Mesothelial cell of epicardium (in vitro differentiated cells): ENCODE measurements at regions not wholly inside any gene's neighbourhood (a gene's known extent, or its start where the extent isn't known, plus 50 kb on each side); places are given as distances from the start of the nearest gene placed in this dataset. TPM values are rescaled to one million over a fixed set of nuclear protein-coding genes. Genes with fewer than 3 reads are reported as not detected.

ENCODE experiments used
- DNase-seq, 2 experiments: peaks; one replicate each; pipeline ENCODE4 v3.0.0; 2021; ENCODE audit warnings: low spot score in 2 of 2; ENCODE audit not compliant: unreplicated experiment in 2 of 2
- H3K27ac Mint-ChIP-seq: 2 replicates; pipeline ENCODE4 v1.8.0; 2021; ENCODE audit warnings: mixed read lengths
- H3K27me3 Mint-ChIP-seq: 2 replicates; pipeline ENCODE4 v1.8.0; 2021; ENCODE audit warnings: low read depth, mixed read lengths
- H3K36me3 Mint-ChIP-seq: 2 replicates; pipeline ENCODE4 v1.8.0; 2021; ENCODE audit warnings: mixed read lengths
- H3K4me1 Mint-ChIP-seq: 2 replicates; pipeline ENCODE4 v1.8.0; 2021; ENCODE audit warnings: mixed read lengths
- H3K4me3 Mint-ChIP-seq: 2 replicates; pipeline ENCODE4 v1.8.0; 2021; ENCODE audit warnings: mild to moderate bottlenecking, moderate library complexity, mixed read lengths
- H3K9me3 Mint-ChIP-seq: 2 replicates; pipeline ENCODE4 v1.8.0; 2021; ENCODE audit warnings: mixed read lengths
- microRNA-seq: library from miRNA; unstranded; fragments of <30 nt; microRNA quantifications from one replicate; pipeline ENCODE4 v1.2.0, GENCODE V29; 2021; ENCODE audit warnings: inconsistent platforms, mixed read lengths
- TF ChIP-seq, protein P1 (sequence below): fragments of 200-600 bp; sonication (generic); IDR thresholded peaks from one replicate; pipeline ENCODE4 v1.5.0; 2021; ENCODE audit warnings: antibody characterized with exemption; ENCODE audit not compliant: unreplicated experiment

DNA sequence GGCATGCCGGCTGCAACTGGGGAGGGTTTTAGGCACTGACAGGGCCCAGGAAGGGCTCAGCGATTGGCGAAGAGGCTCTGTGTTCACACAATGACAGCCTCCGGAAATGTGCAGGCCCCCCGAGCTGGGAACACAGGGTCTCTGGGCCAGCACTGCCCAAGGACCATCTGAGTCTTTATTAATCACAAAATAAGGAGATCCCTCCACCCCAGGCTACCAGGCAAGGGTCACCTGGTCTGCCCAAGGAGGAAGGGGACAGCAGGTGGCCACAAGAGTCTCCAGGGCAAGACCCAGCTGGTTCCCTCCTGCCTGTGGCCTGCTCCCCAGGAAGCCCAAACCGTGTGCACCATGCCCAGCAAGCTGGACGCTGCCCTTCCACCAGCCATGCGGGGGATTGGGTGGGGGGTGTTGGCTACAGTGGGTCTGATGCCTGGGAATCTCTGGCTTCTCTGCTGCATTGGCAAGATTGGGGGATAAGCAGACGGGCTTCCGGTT lies 52.1 kb upstream of the TNRC6C start:
- no peak for DNase-seq
- Mint-ChIP-seq H3K27me3 (peaks cover 77% of the 10 kb centered on the region), H3K4me1 (no peaks in the 10 kb centered on the region), H3K9me3 (peaks cover 11% of the 10 kb centered on the region), H3K4me3 (no peak overlapping the region), H3K36me3 (no peaks in the 10 kb centered on the region), H3K27ac (no peak overlapping the region)
- TF ChIP-seq, protein P1, sequence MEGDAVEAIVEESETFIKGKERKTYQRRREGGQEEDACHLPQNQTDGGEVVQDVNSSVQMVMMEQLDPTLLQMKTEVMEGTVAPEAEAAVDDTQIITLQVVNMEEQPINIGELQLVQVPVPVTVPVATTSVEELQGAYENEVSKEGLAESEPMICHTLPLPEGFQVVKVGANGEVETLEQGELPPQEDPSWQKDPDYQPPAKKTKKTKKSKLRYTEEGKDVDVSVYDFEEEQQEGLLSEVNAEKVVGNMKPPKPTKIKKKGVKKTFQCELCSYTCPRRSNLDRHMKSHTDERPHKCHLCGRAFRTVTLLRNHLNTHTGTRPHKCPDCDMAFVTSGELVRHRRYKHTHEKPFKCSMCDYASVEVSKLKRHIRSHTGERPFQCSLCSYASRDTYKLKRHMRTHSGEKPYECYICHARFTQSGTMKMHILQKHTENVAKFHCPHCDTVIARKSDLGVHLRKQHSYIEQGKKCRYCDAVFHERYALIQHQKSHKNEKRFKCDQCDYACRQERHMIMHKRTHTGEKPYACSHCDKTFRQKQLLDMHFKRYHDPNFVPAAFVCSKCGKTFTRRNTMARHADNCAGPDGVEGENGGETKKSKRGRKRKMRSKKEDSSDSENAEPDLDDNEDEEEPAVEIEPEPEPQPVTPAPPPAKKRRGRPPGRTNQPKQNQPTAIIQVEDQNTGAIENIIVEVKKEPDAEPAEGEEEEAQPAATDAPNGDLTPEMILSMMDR: no peak

DNA sequence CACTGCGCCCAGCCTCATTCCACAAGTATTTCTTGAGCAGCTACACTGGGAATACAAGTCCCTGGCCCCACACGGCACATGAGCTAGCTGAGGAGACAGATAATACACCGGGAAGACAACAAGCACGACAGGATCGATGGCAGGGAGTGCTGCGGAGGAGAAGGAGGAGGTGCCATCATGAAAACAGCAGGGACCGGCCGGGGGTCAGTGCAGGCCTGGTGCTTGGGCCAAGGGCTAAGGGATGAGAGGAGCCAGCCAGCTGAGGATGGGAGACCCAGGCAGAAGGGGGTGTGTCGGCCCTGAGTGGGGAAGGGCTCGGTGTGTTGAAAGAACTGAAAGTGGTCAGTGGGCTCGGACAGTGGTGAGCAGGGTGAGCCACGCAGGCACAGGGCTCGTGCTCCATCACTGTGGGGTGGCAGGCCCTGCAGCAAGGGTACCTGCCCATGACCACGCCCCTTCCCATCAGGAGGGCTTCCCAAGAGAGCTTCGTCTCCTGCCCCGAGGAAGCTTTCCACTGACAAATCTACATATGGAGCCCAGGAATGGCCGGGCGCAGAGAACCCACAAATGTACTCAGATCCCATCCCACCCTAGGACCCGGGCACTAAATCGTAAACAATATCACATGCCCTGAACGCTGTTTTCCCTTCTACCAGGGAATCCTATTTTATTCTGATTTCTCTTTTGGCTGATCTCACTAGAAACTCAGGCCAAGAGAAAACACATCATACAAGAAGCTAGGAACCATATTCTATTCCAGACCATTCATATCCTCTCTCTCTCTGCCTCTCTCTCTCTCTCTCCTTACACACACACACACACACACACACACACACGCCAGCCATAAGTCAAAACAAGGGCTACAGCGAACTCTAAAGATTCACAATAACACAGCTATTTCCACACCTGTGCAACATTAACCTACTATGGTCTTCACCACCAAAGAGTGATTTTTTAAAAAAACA lies 50.7 kb upstream of the TNRC6C start:
- TF ChIP-seq, protein P1: no peak
- DNase-seq: no peak
- H3K27ac Mint-ChIP-seq: no peak overlapping the region
- peaks cover 80% of the 10 kb centered on the region for H3K27me3 Mint-ChIP-seq
- H3K4me1 Mint-ChIP-seq: no peaks in the 10 kb centered on the region
- peaks cover 22% of the 10 kb centered on the region for H3K9me3 Mint-ChIP-seq
- no peak overlapping the region for H3K4me3 Mint-ChIP-seq
- no peaks in the 10 kb centered on the region for H3K36me3 Mint-ChIP-seq

DNA sequence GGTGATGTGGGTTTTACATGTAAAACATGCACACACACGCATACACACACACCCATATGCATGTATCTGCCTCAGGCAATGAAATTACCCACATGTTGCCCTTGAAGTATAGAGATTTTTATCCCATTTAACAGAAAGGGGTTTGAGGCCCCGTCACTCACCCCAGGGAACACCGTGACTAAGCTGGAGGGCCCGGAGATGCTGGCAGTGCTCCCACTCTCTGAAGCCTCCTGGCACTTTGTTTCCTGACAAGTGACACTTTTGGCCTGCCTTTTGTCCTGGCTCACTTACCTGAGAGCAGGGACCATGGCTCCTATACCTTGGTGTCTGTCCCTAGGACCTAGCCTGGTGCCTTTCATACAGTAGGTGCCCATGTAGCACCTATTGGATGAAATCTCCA lies 50.0 kb upstream of the TNRC6C start:
- no peaks in the 10 kb centered on the region for H3K36me3 Mint-ChIP-seq
- peaks cover 74% of the 10 kb centered on the region for H3K27me3 Mint-ChIP-seq
- H3K4me1 Mint-ChIP-seq: no peaks in the 10 kb centered on the region
- H3K4me3 Mint-ChIP-seq: no peak overlapping the region
- peaks cover 22% of the 10 kb centered on the region for H3K9me3 Mint-ChIP-seq
- H3K27ac Mint-ChIP-seq: no peak overlapping the region
- no peak for DNase-seq
- TF ChIP-seq, protein P1: no peak

Small RNA genes in the stretch of these regions (microRNA-seq; reads per million reads assigned to microRNA genes)
- gene MIR4316: not detected
